ENCODE measurements at regions not wholly inside any gene's neighbourhood (a gene's known extent, or its start where the extent isn't known, plus 50 kb on each side); places are given as distances from the start of the nearest gene placed in this dataset.

GRCh38 chr3:104273046-104273649 lies 1093.6 kb upstream of the ALCAM start:
- H3K9me2 ChIP-seq (replicated peaks; ENCODE audit: insufficient read depth, low read length), result no peaks in the 10 kb centered on the region
- peak; percentile 23 for DNase-seq
- TF ChIP-seq EZH2 (optimal IDR thresholded peaks at IDR 0.05; ENCODE audit: low read depth, low read length) (no peak), CTCF (IDR thresholded peaks at IDR 0.05; ENCODE audit: low read length) (peak; percentile 85), EZH2phosphoT487 (IDR thresholded peaks at IDR 0.05; ENCODE audit: low read length) (no peak)

GRCh38 chr3:104275199-104275598 lies 1091.5 kb upstream of the ALCAM start:
- Histone ChIP-seq H3K4me1 (ENCODE audit: low read length) (peaks cover 6% of the 10 kb centered on the region), H3K4me3 (ENCODE audit: low read length) (no peak overlapping the region), H3K36me3 (replicated peaks; ENCODE audit: insufficient read depth, low read length) (no peaks in the 10 kb centered on the region), H3F3A (ENCODE audit: insufficient read depth, low read length) (no peaks in the 10 kb centered on the region), H3K27ac (ENCODE audit: low read length) (no peak overlapping the region), H4K20me1 (ENCODE audit: insufficient read depth, low read length) (no peaks in the 10 kb centered on the region), H3K4me2 (ENCODE audit: low read depth, low read length) (no peak overlapping the region), H3K9me2 (replicated peaks; ENCODE audit: insufficient read depth, low read length) (no peaks in the 10 kb centered on the region), H3K9ac (ENCODE audit: low read length) (no peak overlapping the region), H3K27me3 (replicated peaks; ENCODE audit: insufficient read depth, low read length) (no peaks in the 10 kb centered on the region), H3K79me2 (ENCODE audit: low read length) (no peaks in the 10 kb centered on the region), H2AFZ (ENCODE audit: low read length) (no peak overlapping the region), H3K9me3 (replicated peaks; ENCODE audit: insufficient read depth, low read length) (no peaks in the 10 kb centered on the region)
- TF ChIP-seq EZH2phosphoT487 (IDR thresholded peaks at IDR 0.05; ENCODE audit: low read length) (no peak), CTCF (IDR thresholded peaks at IDR 0.05; ENCODE audit: low read length) (no peak), EZH2 (optimal IDR thresholded peaks at IDR 0.05; ENCODE audit: low read depth, low read length) (no peak)
- no peak for DNase-seq

More at GRCh38 chr3:104273046-104273649, 1093.6 kb upstream of the ALCAM start:
- Histone ChIP-seq H3K9ac (ENCODE audit: low read length) (no peak overlapping the region), H3K27me3 (replicated peaks; ENCODE audit: insufficient read depth, low read length) (no peaks in the 10 kb centered on the region), H3K27ac (ENCODE audit: low read length) (no peak overlapping the region), H3F3A (ENCODE audit: insufficient read depth, low read length) (no peaks in the 10 kb centered on the region), H3K36me3 (replicated peaks; ENCODE audit: insufficient read depth, low read length) (no peaks in the 10 kb centered on the region), H3K4me2 (ENCODE audit: low read depth, low read length) (no peak overlapping the region), H3K4me3 (ENCODE audit: low read length) (no peak overlapping the region), H3K79me2 (ENCODE audit: low read length) (no peaks in the 10 kb centered on the region), H4K20me1 (ENCODE audit: insufficient read depth, low read length) (no peaks in the 10 kb centered on the region), H3K4me1 (ENCODE audit: low read length) (no peaks in the 10 kb centered on the region), H2AFZ (ENCODE audit: low read length) (no peak overlapping the region), H3K9me3 (replicated peaks; ENCODE audit: insufficient read depth, low read length) (no peaks in the 10 kb centered on the region)

GRCh38 chr3:104279617-104280016 lies 1087.1 kb upstream of the ALCAM start:
- no peaks in the 10 kb centered on the region for H3K79me2 ChIP-seq (ENCODE audit: low read length)
- TF ChIP-seq EZH2 (optimal IDR thresholded peaks at IDR 0.05; ENCODE audit: low read depth, low read length) (no peak), CTCF (IDR thresholded peaks at IDR 0.05; ENCODE audit: low read length) (no peak), EZH2phosphoT487 (IDR thresholded peaks at IDR 0.05; ENCODE audit: low read length) (no peak)
- peak overlapping the region; percentile 64 for H3K4me2 ChIP-seq (ENCODE audit: low read depth, low read length)
- peak overlapping the region; percentile 88 for H2AFZ ChIP-seq (ENCODE audit: low read length)
- no peaks in the 10 kb centered on the region for H4K20me1 ChIP-seq (ENCODE audit: insufficient read depth, low read length)
- H3K36me3 ChIP-seq (replicated peaks; ENCODE audit: insufficient read depth, low read length), result no peaks in the 10 kb centered on the region
- H3K27me3 ChIP-seq (replicated peaks; ENCODE audit: insufficient read depth, low read length), result no peaks in the 10 kb centered on the region
- no peaks in the 10 kb centered on the region for H3F3A ChIP-seq (ENCODE audit: insufficient read depth, low read length)
- DNase-seq, result peak; percentile 58
- H3K4me3 ChIP-seq (ENCODE audit: low read length), result peak overlapping the region; percentile 35
- peaks cover 6% of the 10 kb centered on the region for H3K4me1 ChIP-seq (ENCODE audit: low read length)
- H3K9me3 ChIP-seq (replicated peaks; ENCODE audit: insufficient read depth, low read length), result no peaks in the 10 kb centered on the region
- no peaks in the 10 kb centered on the region for H3K9me2 ChIP-seq (replicated peaks; ENCODE audit: insufficient read depth, low read length)
- peak overlapping the region; percentile 29; the same call in 1 of the 2 replicates for H3K9ac ChIP-seq (ENCODE audit: low read length)
- H3K27ac ChIP-seq (ENCODE audit: low read length), result peak overlapping the region; percentile 11; the same call in 1 of the 2 replicates

Measured in MM.1S (cell line).